Stomach (tissue), 8 donors: ENCODE measurements at regions not wholly inside any gene's neighbourhood (a gene's known extent, or its start where the extent isn't known, plus 50 kb on each side); places are given as distances from the start of the nearest gene placed in this dataset.

Experiments used
- DNase-seq, 2 donors: peaks; one replicate each; pipeline versions ENCODE4 v3.0.0 to v3.0.0-alpha.2; 2013 to 2019
- H3K27ac ChIP-seq, 5 donors: fragments of 200-600 bp in 4 of 5; sonication (generic) in 4 of 5; one replicate each; pipeline ENCODE4 v1.5.1; 2013 to 2019; ENCODE audit warnings: mild to moderate bottlenecking in 1 of 5, moderate library complexity in 1 of 5
- H3K27me3 ChIP-seq, 3 donors: fragments of 200-600 bp; sonication (generic); one replicate each; pipeline ENCODE4 v1.5.1; 2017 to 2019; ENCODE audit warnings: mixed run types in 1 of 3
- H3K36me3 ChIP-seq, 4 donors: fragments of 200-600 bp; sonication (generic); 1 replicate in 3 of 4; 2 replicates in 1 of 4; pipeline ENCODE4 v1.5.1; 2016 to 2019
- H3K4me1 ChIP-seq, 4 donors: fragments of 200-600 bp; sonication (generic); one replicate each; pipeline ENCODE4 v1.5.1; 2016 to 2019
- H3K4me3 ChIP-seq, 4 donors: fragments of 200-600 bp; sonication (generic) in 3 of 4; one replicate each; pipeline ENCODE4 v1.5.1; 2016 to 2019; ENCODE audit warnings: mild to moderate bottlenecking in 1 of 4
- H3K9me3 ChIP-seq, 4 donors: fragments of 200-600 bp; sonication (generic); one replicate each; pipeline ENCODE4 v1.5.1; 2016 to 2019
- CTCF ChIP-seq, 7 experiments: fragments of 450-650 bp in 4 of 7; fragments of 200-600 bp in 3 of 7; sonication (generic) in 3 of 7; IDR thresholded peaks; one replicate each; pipeline ENCODE4 v1.5.1; 2016 to 2019; ENCODE audit warnings: antibody characterized with exemption in 7 of 7, control low read depth in 2 of 7, mild to moderate bottlenecking in 1 of 7
- EP300 ChIP-seq: sonication (generic); formaldehyde crosslinking; IDR thresholded peaks from one replicate; pipeline ENCODE4 v1.6.1; 2017; ENCODE audit warnings: antibody characterized with exemption
- POLR2A ChIP-seq, 4 donors: fragments of 450-650 bp; IDR thresholded peaks; one replicate each; pipeline ENCODE4 v1.6.1; 2016; ENCODE audit warnings: antibody characterized with exemption in 4 of 4, control low read depth in 2 of 4, mild to moderate bottlenecking in 1 of 4, moderate library complexity in 1 of 4
- POLR2AphosphoS5 ChIP-seq, 3 donors: sonication (generic); formaldehyde crosslinking; IDR thresholded peaks; one replicate each; pipeline ENCODE4 v1.6.1; 2016; ENCODE audit warnings: antibody characterized with exemption in 3 of 3
- WGBS, 5 donors: extraction: QIAGEN DNeasy Blood & Tissue Kit in 3 of 5; methylation state at CpG; one replicate each; pipeline versions ENCODE4 v1.1.5 to v1.1.7; 2013 to 2018; 5-methylcytosine and 5-hydroxymethylcytosine counted together
- intact Hi-C: fragments of 100-400 bp; cut with DNase I; formaldehyde crosslinking; loops from one replicate; pipeline ENCODE4 v1.15.1; 2023; ENCODE audit warnings: low total_unique reads
- donor health status: healthy with polysubstance abuse.
- donor health status: Bipolar disorder and iron deficiency.
- donor health status: healthy.

GRCh38 chrX:99480728-99481127, 929.3 kb downstream of the PCDH19 start:
- Histone ChIP-seq H3K4me1 (no peaks in the 10 kb centered on the region), H3K36me3 (no peaks in the 10 kb centered on the region), H3K27ac (no peak overlapping the region), H3K9me3 (no peaks in the 10 kb centered on the region), H3K4me3 (no peak overlapping the region), H3K27me3 (no peaks in the 10 kb centered on the region)
- no peak for DNase-seq
- WGBS, 5 donors, result 49 to 77% (median 70%) methylated on average over 1 of the region's 1 CpG
- intact Hi-C loops, result no loop called here
- TF ChIP-seq CTCF (IDR thresholded peaks at IDR 0.05) (no peak), POLR2AphosphoS5 (IDR thresholded peaks at IDR 0.05) (no peak), EP300 (no peak)

GRCh38 chrX:99469439-99469838, 940.6 kb downstream of the PCDH19 start:
- no peak for DNase-seq
- Histone ChIP-seq H3K36me3 (no peaks in the 10 kb centered on the region), H3K27me3 (peaks cover 0 to 6% (median 0%) of the 10 kb centered on the region in 3 donors), H3K9me3 (peaks cover 0 to 6% (median under 1%) of the 10 kb centered on the region in 4 donors), H3K4me3 (no peak overlapping the region), H3K27ac (no peak overlapping the region), H3K4me1 (no peaks in the 10 kb centered on the region)
- TF ChIP-seq POLR2AphosphoS5 (IDR thresholded peaks at IDR 0.05) (no peak), EP300 (no peak), POLR2A (IDR thresholded peaks at IDR 0.05) (no peak), CTCF (IDR thresholded peaks at IDR 0.05) (no peak)
- 56 to 93% (median 76%) methylated on average over 3 of the region's 3 CpGs for WGBS, 5 donors
- intact Hi-C loops, result no loop called here

GRCh38 chrX:99468993-99469392, 941.1 kb downstream of the PCDH19 start:
- intact Hi-C loops, result no loop called here
- DNase-seq, result no peak
- TF ChIP-seq CTCF (IDR thresholded peaks at IDR 0.05) (no peak), POLR2A (IDR thresholded peaks at IDR 0.05) (no peak), EP300 (no peak), POLR2AphosphoS5 (IDR thresholded peaks at IDR 0.05) (no peak)
- WGBS, 5 donors, result 37 to 81% (median 63%) methylated on average over 3 to 5 of the region's 5 CpGs
- H3K4me3 ChIP-seq, result no peak overlapping the region
- no peaks in the 10 kb centered on the region for H3K36me3 ChIP-seq
- H3K27ac ChIP-seq, result no peak overlapping the region
- H3K27me3 ChIP-seq, result peaks cover 0 to 6% (median 0%) of the 10 kb centered on the region in 3 donors
- H3K4me1 ChIP-seq, result no peaks in the 10 kb centered on the region
- peaks cover 0 to 2% (median 0%) of the 10 kb centered on the region in 4 donors for H3K9me3 ChIP-seq

- H3K9me3 ChIP-seq, result no peaks in the 10 kb centered on the region
- no peak for DNase-seq
- no peaks in the 10 kb centered on the region for H3K27me3 ChIP-seq
- intact Hi-C loops, result no loop called here
- no peaks in the 10 kb centered on the region for H3K36me3 ChIP-seq
- no peaks in the 10 kb centered on the region for H3K4me1 ChIP-seq
- 40 to 59% (median 55%) methylated on average over 4 of the region's 4 CpGs for WGBS, 5 donors
- TF ChIP-seq CTCF (IDR thresholded peaks at IDR 0.05) (no peak), EP300 (no peak), POLR2AphosphoS5 (IDR thresholded peaks at IDR 0.05) (no peak), POLR2A (IDR thresholded peaks at IDR 0.05) (no peak)
- H3K4me3 ChIP-seq, result no peak overlapping the region
- no peak overlapping the region for H3K27ac ChIP-seq
Observed at GRCh38 chrX:99461223-99461622, 948.9 kb downstream of the PCDH19 start.
